GM13977 (cell line): ENCODE measurements at regions not wholly inside any gene's neighbourhood (a gene's known extent, or its start where the extent isn't known, plus 50 kb on each side); places are given as distances from the start of the nearest gene placed in this dataset.

Source experiments
- DNase-seq: peaks from one replicate; pipeline ENCODE4 v3.0.0; 2012; ENCODE audit warnings: low spot score
- CTCF ChIP-seq: IDR thresholded peaks from 2 replicates; pipeline ENCODE4 v1.5.1; 2012; ENCODE audit warnings: mild to moderate bottlenecking, control low read depth; ENCODE audit not compliant: insufficient read depth; ENCODE audit errors: extremely low read depth, missing control alignments
- in situ Hi-C: fragments of 300-500 bp; cut with MboI; formaldehyde crosslinking; loops from one replicate; pipeline ENCODE4 v1.12.0; 2022; ENCODE audit warnings: low sequenced_read_pairs, low pct_unique_long_range_greater_than_20kb, mixed read lengths, inconsistent platforms; ENCODE audit not compliant: unreplicated experiment

GRCh38 chr6:121590916-121591315, 155.5 kb downstream of the GJA1 start:
- no peak for TF ChIP-seq CTCF
- in situ Hi-C loops, result no loop called here
- no peak for DNase-seq

- no peak for DNase-seq
- TF ChIP-seq CTCF, result no peak
- in situ Hi-C loops, result no loop called here
Observed at GRCh38 chr6:121592261-121592935, 157.0 kb downstream of the GJA1 start.

GRCh38 chr6:121593011-121593641, 157.7 kb downstream of the GJA1 start:
- TF ChIP-seq CTCF, result no peak
- in situ Hi-C loops, result no loop called here

GRCh38 chr6:121594053-121594452, 158.6 kb downstream of the GJA1 start:
- DNase-seq, result no peak
- no peak for TF ChIP-seq CTCF
- in situ Hi-C loops, result no loop called here

More at GRCh38 chr6:121593011-121593641, 157.7 kb downstream of the GJA1 start:
- no peak for DNase-seq

DNA sequence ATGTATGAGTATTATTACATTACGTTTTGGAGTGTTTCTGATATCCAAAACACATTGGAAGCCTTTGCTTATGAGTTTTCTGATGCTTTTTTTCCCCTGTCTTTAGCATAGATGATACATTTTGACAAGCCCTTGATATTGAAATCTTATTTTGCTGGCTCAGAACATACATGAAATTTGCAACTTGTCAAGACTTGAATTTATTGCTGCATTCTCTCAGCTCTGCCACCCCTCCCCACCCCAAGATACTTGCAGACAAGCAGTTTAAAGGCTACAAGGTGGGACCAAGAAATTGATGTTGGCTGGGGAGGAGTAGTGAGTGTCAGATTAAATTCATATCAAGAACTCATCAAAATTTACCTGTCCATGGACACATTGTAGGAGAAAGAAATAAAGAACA, 160.2 kb downstream of the GJA1 start:
- DNase-seq, result no peak
- in situ Hi-C loops, result no loop called here
- no peak for TF ChIP-seq CTCF

GRCh38 chr6:121596441-121596840, 161.0 kb downstream of the GJA1 start:
- no peak for DNase-seq
- in situ Hi-C loops, result no loop called here
- no peak for TF ChIP-seq CTCF
